Thyroid gland (tissue), 4 donors: ENCODE measurements at regions not wholly inside any gene's neighbourhood (a gene's known extent, or its start where the extent isn't known, plus 50 kb on each side); places are given as distances from the start of the nearest gene placed in this dataset.

ENCODE experiments used
- DNase-seq, 2 donors: peaks; one replicate each; pipeline ENCODE4 v3.0.0-alpha.2; 2019
- H3K27ac ChIP-seq, 3 donors: fragments of 200-600 bp; sonication (generic); 1 replicate in 2 of 3; 2 replicates in 1 of 3; pipeline ENCODE4 v1.5.1; 2016 to 2019; ENCODE audit warnings: mild to moderate bottlenecking in 1 of 3, moderate library complexity in 1 of 3
- H3K27me3 ChIP-seq: fragments of 200-600 bp; sonication (generic); one replicate; pipeline ENCODE4 v1.5.1; 2019
- H3K36me3 ChIP-seq, 2 donors: fragments of 200-600 bp; sonication (generic); one replicate each; pipeline ENCODE4 v1.5.1; 2016 to 2019
- H3K4me1 ChIP-seq, 2 donors: fragments of 200-600 bp; sonication (generic); one replicate each; pipeline ENCODE4 v1.5.1; 2017 to 2019
- H3K4me3 ChIP-seq, 3 donors: fragments of 200-600 bp; sonication (generic); replicated peaks in 1 of 3; 1 replicate in 2 of 3; 2 replicates in 1 of 3; pipeline ENCODE4 v1.5.1; 2016; ENCODE audit warnings: mild to moderate bottlenecking in 1 of 3
- H3K9me3 ChIP-seq: fragments of 200-600 bp; sonication (generic); one replicate; pipeline ENCODE4 v1.5.1; 2017
- CTCF ChIP-seq, 6 experiments: fragments of 200-600 bp in 3 of 6; fragments of 450-650 bp in 3 of 6; sonication (generic) in 3 of 6; IDR thresholded peaks; one replicate each; pipeline ENCODE4 v1.5.1; 2016 to 2019; ENCODE audit warnings: antibody characterized with exemption in 6 of 6, mild to moderate bottlenecking in 2 of 6, inconsistent platforms in 1 of 6, moderate library complexity in 1 of 6
- POLR2A ChIP-seq, 2 donors: fragments of 450-650 bp; IDR thresholded peaks; one replicate each; pipeline ENCODE4 v1.6.1; 2017; ENCODE audit warnings: antibody characterized with exemption in 2 of 2, mild to moderate bottlenecking in 2 of 2, moderate library complexity in 1 of 2
- WGBS, 2 donors: methylation state at CpG; one replicate each; pipeline ENCODE4 v1.1.5; 2017; 5-methylcytosine and 5-hydroxymethylcytosine counted together
- intact Hi-C: fragments of 100-400 bp; cut with DNase I; formaldehyde crosslinking; loops from one replicate; pipeline ENCODE4 v1.15.1; 2023

- no peaks in the 10 kb centered on the region for H3K27me3 ChIP-seq
- no peaks in the 10 kb centered on the region for H3K9me3 ChIP-seq
- intact Hi-C loops = no loop called here
- H3K4me3 ChIP-seq = no peak overlapping the region
- TF ChIP-seq CTCF (IDR thresholded peaks at IDR 0.05) (no peak), POLR2A (IDR thresholded peaks at IDR 0.05) (no peak)
- H3K27ac ChIP-seq = no peak overlapping the region
- WGBS, 2 donors = 87 to 96% methylated on average over 4 of the region's 4 CpGs
- no peaks in the 10 kb centered on the region for H3K36me3 ChIP-seq
- no peak for DNase-seq
- H3K4me1 ChIP-seq = no peaks in the 10 kb centered on the region
These were observed 76.9 kb downstream of the ZC3H11B start for GRCh38 chr1:219536038-219536437.

DNA sequence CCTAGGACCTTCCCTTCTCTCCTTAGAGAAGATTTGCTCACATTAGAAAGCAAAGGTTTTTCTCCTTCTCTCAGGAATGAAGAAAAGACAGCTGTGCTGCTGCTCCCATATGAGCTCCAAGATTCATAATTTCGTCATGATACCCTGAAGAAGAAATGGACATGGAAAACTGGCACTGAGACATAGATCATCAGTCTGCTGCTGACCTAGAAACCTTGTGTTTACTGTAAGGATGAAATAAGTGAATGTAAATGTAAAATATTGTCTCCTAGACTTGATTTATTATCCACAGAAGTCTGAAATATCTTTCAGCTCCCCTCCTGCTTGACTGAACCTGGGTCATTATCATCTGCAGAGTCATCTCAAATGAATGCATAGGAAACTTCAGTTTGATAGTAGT, 77.9 kb downstream of the ZC3H11B start:
- intact Hi-C loops = no loop called here
- H3K9me3 ChIP-seq = no peaks in the 10 kb centered on the region
- 81 to 86% methylated on average over 1 of the region's 1 CpG for WGBS, 2 donors
- DNase-seq = no peak
- no peaks in the 10 kb centered on the region for H3K36me3 ChIP-seq
- H3K27me3 ChIP-seq = no peaks in the 10 kb centered on the region
- H3K4me1 ChIP-seq = no peaks in the 10 kb centered on the region
- H3K27ac ChIP-seq = no peak overlapping the region
- H3K4me3 ChIP-seq = no peak overlapping the region
- TF ChIP-seq CTCF (IDR thresholded peaks at IDR 0.05) (no peak), POLR2A (IDR thresholded peaks at IDR 0.05) (no peak)

- no peaks in the 10 kb centered on the region for H3K4me1 ChIP-seq
- no peaks in the 10 kb centered on the region for H3K27me3 ChIP-seq
- TF ChIP-seq POLR2A (IDR thresholded peaks at IDR 0.05) (no peak), CTCF (IDR thresholded peaks at IDR 0.05) (no peak)
- no peaks in the 10 kb centered on the region for H3K36me3 ChIP-seq
- H3K4me3 ChIP-seq = no peak overlapping the region
- no peak for DNase-seq
- no peaks in the 10 kb centered on the region for H3K9me3 ChIP-seq
- intact Hi-C loops = no loop called here
- 39% methylated on average over 1 of the region's 1 CpG for WGBS, 2 donors
- H3K27ac ChIP-seq = no peak overlapping the region
These were observed 79.6 kb downstream of the ZC3H11B start for GRCh38 chr1:219533280-219533679.

DNA sequence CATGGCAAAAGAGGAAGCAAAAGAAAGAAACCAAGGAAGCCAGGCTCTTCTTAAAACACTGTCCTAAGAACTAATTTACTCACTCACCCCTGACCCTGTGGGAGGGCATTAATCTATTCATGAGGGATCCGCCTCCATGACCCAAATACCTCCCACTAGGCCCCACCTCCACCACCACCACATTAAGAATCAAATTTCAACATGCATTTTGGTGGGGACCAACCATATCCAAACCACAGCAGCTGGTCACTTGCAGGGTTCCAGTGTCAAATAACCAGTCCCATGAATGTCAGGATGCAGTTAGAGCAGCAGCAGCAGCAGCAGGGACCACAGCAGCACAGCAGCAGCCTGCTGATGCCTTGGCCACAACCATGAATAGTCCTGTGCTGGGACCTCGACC, 83.8 kb downstream of the ZC3H11B start:
- no peaks in the 10 kb centered on the region for H3K4me1 ChIP-seq

GRCh38 chr1:219528633-219529032, 84.3 kb downstream of the ZC3H11B start:
- intact Hi-C loops = no loop called here
- Histone ChIP-seq H3K4me1 (no peaks in the 10 kb centered on the region), H3K27ac (no peak overlapping the region), H3K9me3 (no peaks in the 10 kb centered on the region), H3K4me3 (no peak overlapping the region), H3K36me3 (no peaks in the 10 kb centered on the region), H3K27me3 (no peaks in the 10 kb centered on the region)
- TF ChIP-seq CTCF (IDR thresholded peaks at IDR 0.05) (no peak), POLR2A (IDR thresholded peaks at IDR 0.05) (no peak)
- no peak for DNase-seq
- 89 to 92% methylated on average over 3 of the region's 3 CpGs for WGBS, 2 donors

More for the DNA sequence above, 83.8 kb downstream of the ZC3H11B start:
- TF ChIP-seq CTCF (IDR thresholded peaks at IDR 0.05) = no peak
- TF ChIP-seq POLR2A (IDR thresholded peaks at IDR 0.05) = no peak
- no peaks in the 10 kb centered on the region for H3K27me3 ChIP-seq
- H3K36me3 ChIP-seq = no peaks in the 10 kb centered on the region
- H3K4me3 ChIP-seq = no peak overlapping the region
- WGBS, 2 donors = 81 to 91% methylated on average over 2 of the region's 2 CpGs
- no peaks in the 10 kb centered on the region for H3K9me3 ChIP-seq
- H3K27ac ChIP-seq = no peak overlapping the region
- intact Hi-C loops = no loop called here
- DNase-seq = no peak
